ENCODE measurements at regions not wholly inside any gene's neighbourhood (a gene's known extent, or its start where the extent isn't known, plus 50 kb on each side); places are given as distances from the start of the nearest gene placed in this dataset.
A peak's percentile ranks its signal among the peaks of the same experiment; 100 is the strongest.
"Not testable (repeated sequence)": the region's sequence is repeated elsewhere in the genome, so short reads cannot be mapped to it uniquely, and the experiment has no call there.

GRCh38 chr1:60875138-60875537, 207.2 kb upstream of the NFIA start:
- Histone ChIP-seq H3K36me3 (ENCODE audit: control insufficient read depth, low read depth, low read length) (no peaks in the 10 kb centered on the region), H3K9ac (ENCODE audit: low read length) (no peak overlapping the region), H3K27ac (ENCODE audit: low read length) (no peak overlapping the region), H3K4me3 (ENCODE audit: low read length) (no peak overlapping the region), H3K9me3 (ENCODE audit: control insufficient read depth, low read depth, low read length) (no peaks in the 10 kb centered on the region), H3K4me1 (ENCODE audit: control insufficient read depth, low read depth, low read length) (peaks cover 13% of the 10 kb centered on the region), H3K27me3 (ENCODE audit: control insufficient read depth, insufficient read depth, low read length) (no peaks in the 10 kb centered on the region)

GRCh38 chr1:60874718-60875117, 207.6 kb upstream of the NFIA start:
- H3K36me3 ChIP-seq (ENCODE audit: control insufficient read depth, low read depth, low read length), result no peaks in the 10 kb centered on the region
- H3K9me3 ChIP-seq (ENCODE audit: control insufficient read depth, low read depth, low read length), result no peaks in the 10 kb centered on the region
- no peak overlapping the region for H3K27ac ChIP-seq (ENCODE audit: low read length)
- H3K9ac ChIP-seq (ENCODE audit: low read length), result no peak overlapping the region
- H3K4me1 ChIP-seq (ENCODE audit: control insufficient read depth, low read depth, low read length), result peaks cover 16% of the 10 kb centered on the region
- no peak overlapping the region for H3K4me3 ChIP-seq (ENCODE audit: low read length)
- H3K27me3 ChIP-seq (ENCODE audit: control insufficient read depth, insufficient read depth, low read length), result no peaks in the 10 kb centered on the region

GRCh38 chr1:60873396-60873795, 209.0 kb upstream of the NFIA start:
- H3K9ac ChIP-seq (ENCODE audit: low read length); H3K27me3 ChIP-seq (ENCODE audit: control insufficient read depth, insufficient read depth, low read length); H3K9me3 ChIP-seq (ENCODE audit: control insufficient read depth, low read depth, low read length); H3K4me3 ChIP-seq (ENCODE audit: low read length); H3K27ac ChIP-seq (ENCODE audit: low read length); H3K36me3 ChIP-seq (ENCODE audit: control insufficient read depth, low read depth, low read length): not testable (repeated sequence)
- H3K4me1 ChIP-seq (ENCODE audit: control insufficient read depth, low read depth, low read length), result peaks cover 20% of the 10 kb centered on the region

- Histone ChIP-seq H3K27me3 (ENCODE audit: control insufficient read depth, insufficient read depth, low read length) (no peaks in the 10 kb centered on the region), H3K9me3 (ENCODE audit: control insufficient read depth, low read depth, low read length) (no peaks in the 10 kb centered on the region), H3K27ac (ENCODE audit: low read length) (no peak overlapping the region), H3K36me3 (ENCODE audit: control insufficient read depth, low read depth, low read length) (no peaks in the 10 kb centered on the region), H3K4me3 (ENCODE audit: low read length) (no peak overlapping the region), H3K4me1 (ENCODE audit: control insufficient read depth, low read depth, low read length) (peaks cover 29% of the 10 kb centered on the region), H3K9ac (ENCODE audit: low read length) (no peak overlapping the region)
Observed at GRCh38 chr1:60872426-60873054, 209.8 kb upstream of the NFIA start.

GRCh38 chr1:60870269-60870865, 212.0 kb upstream of the NFIA start:
- Histone ChIP-seq H3K4me3 (ENCODE audit: low read length) (no peak overlapping the region), H3K36me3 (ENCODE audit: control insufficient read depth, low read depth, low read length) (no peaks in the 10 kb centered on the region), H3K4me1 (ENCODE audit: control insufficient read depth, low read depth, low read length) (peaks cover 33% of the 10 kb centered on the region), H3K9ac (ENCODE audit: low read length) (no peak overlapping the region), H3K27ac (ENCODE audit: low read length) (no peak overlapping the region), H3K9me3 (ENCODE audit: control insufficient read depth, low read depth, low read length) (no peaks in the 10 kb centered on the region), H3K27me3 (ENCODE audit: control insufficient read depth, insufficient read depth, low read length) (no peaks in the 10 kb centered on the region)

GRCh38 chr1:60868901-60869663, 213.3 kb upstream of the NFIA start:
- Histone ChIP-seq H3K4me1 (ENCODE audit: control insufficient read depth, low read depth, low read length) (peaks cover 36% of the 10 kb centered on the region), H3K27me3 (ENCODE audit: control insufficient read depth, insufficient read depth, low read length) (no peaks in the 10 kb centered on the region), H3K9me3 (ENCODE audit: control insufficient read depth, low read depth, low read length) (no peaks in the 10 kb centered on the region)

GRCh38 chr1:60867782-60868181, 214.6 kb upstream of the NFIA start:
- Histone ChIP-seq H3K9ac (ENCODE audit: low read length) (peak overlapping the region; percentile 4), H3K27me3 (ENCODE audit: control insufficient read depth, insufficient read depth, low read length) (no peaks in the 10 kb centered on the region)

More at GRCh38 chr1:60868901-60869663, 213.3 kb upstream of the NFIA start:
- Histone ChIP-seq H3K27ac (ENCODE audit: low read length) (no peak overlapping the region), H3K36me3 (ENCODE audit: control insufficient read depth, low read depth, low read length) (no peaks in the 10 kb centered on the region), H3K4me3 (ENCODE audit: low read length) (no peak overlapping the region), H3K9ac (ENCODE audit: low read length) (no peak overlapping the region)

GRCh38 chr1:60866917-60867531, 215.3 kb upstream of the NFIA start:
- Histone ChIP-seq H3K4me3 (ENCODE audit: low read length) (no peak overlapping the region), H3K4me1 (ENCODE audit: control insufficient read depth, low read depth, low read length) (peaks cover 47% of the 10 kb centered on the region), H3K27me3 (ENCODE audit: control insufficient read depth, insufficient read depth, low read length) (no peaks in the 10 kb centered on the region), H3K9ac (ENCODE audit: low read length) (no peak overlapping the region), H3K36me3 (ENCODE audit: control insufficient read depth, low read depth, low read length) (no peaks in the 10 kb centered on the region), H3K27ac (ENCODE audit: low read length) (no peak overlapping the region), H3K9me3 (ENCODE audit: control insufficient read depth, low read depth, low read length) (no peaks in the 10 kb centered on the region)

More at GRCh38 chr1:60867782-60868181, 214.6 kb upstream of the NFIA start:
- peaks cover 39% of the 10 kb centered on the region for H3K4me1 ChIP-seq (ENCODE audit: control insufficient read depth, low read depth, low read length)
- peak overlapping the region; percentile 18 for H3K4me3 ChIP-seq (ENCODE audit: low read length)
- no peaks in the 10 kb centered on the region for H3K9me3 ChIP-seq (ENCODE audit: control insufficient read depth, low read depth, low read length)
- no peak overlapping the region for H3K27ac ChIP-seq (ENCODE audit: low read length)
- H3K36me3 ChIP-seq (ENCODE audit: control insufficient read depth, low read depth, low read length), result no peaks in the 10 kb centered on the region

GRCh38 chr1:60866226-60866900, 216.0 kb upstream of the NFIA start:
- H3K36me3 ChIP-seq (ENCODE audit: control insufficient read depth, low read depth, low read length), result no peaks in the 10 kb centered on the region
- H3K27ac ChIP-seq (ENCODE audit: low read length), result no peak overlapping the region
- H3K27me3 ChIP-seq (ENCODE audit: control insufficient read depth, insufficient read depth, low read length), result no peaks in the 10 kb centered on the region
- H3K9me3 ChIP-seq (ENCODE audit: control insufficient read depth, low read depth, low read length), result no peaks in the 10 kb centered on the region
- no peak overlapping the region for H3K9ac ChIP-seq (ENCODE audit: low read length)
- peaks cover 52% of the 10 kb centered on the region for H3K4me1 ChIP-seq (ENCODE audit: control insufficient read depth, low read depth, low read length)
- H3K4me3 ChIP-seq (ENCODE audit: low read length), result no peak overlapping the region

- no peaks in the 10 kb centered on the region for H3K27me3 ChIP-seq (ENCODE audit: control insufficient read depth, insufficient read depth, low read length)
- no peak overlapping the region for H3K27ac ChIP-seq (ENCODE audit: low read length)
- peaks cover 45% of the 10 kb centered on the region for H3K4me1 ChIP-seq (ENCODE audit: control insufficient read depth, low read depth, low read length)
Observed at GRCh38 chr1:60865166-60865565, 217.2 kb upstream of the NFIA start.

GRCh38 chr1:60864722-60865121, 217.6 kb upstream of the NFIA start:
- H3K27ac ChIP-seq (ENCODE audit: low read length), result no peak overlapping the region
- H3K4me3 ChIP-seq (ENCODE audit: low read length), result no peak overlapping the region
- H3K36me3 ChIP-seq (ENCODE audit: control insufficient read depth, low read depth, low read length), result no peaks in the 10 kb centered on the region
- H3K9me3 ChIP-seq (ENCODE audit: control insufficient read depth, low read depth, low read length), result no peaks in the 10 kb centered on the region
- peaks cover 42% of the 10 kb centered on the region for H3K4me1 ChIP-seq (ENCODE audit: control insufficient read depth, low read depth, low read length)
- no peak overlapping the region for H3K9ac ChIP-seq (ENCODE audit: low read length)
- no peaks in the 10 kb centered on the region for H3K27me3 ChIP-seq (ENCODE audit: control insufficient read depth, insufficient read depth, low read length)

More at GRCh38 chr1:60865166-60865565, 217.2 kb upstream of the NFIA start:
- Histone ChIP-seq H3K9ac (ENCODE audit: low read length) (no peak overlapping the region), H3K4me3 (ENCODE audit: low read length) (no peak overlapping the region), H3K36me3 (ENCODE audit: control insufficient read depth, low read depth, low read length) (no peaks in the 10 kb centered on the region), H3K9me3 (ENCODE audit: control insufficient read depth, low read depth, low read length) (no peaks in the 10 kb centered on the region)
